Vagina (tissue), 2 donors: ENCODE measurements at regions not wholly inside any gene's neighbourhood (a gene's known extent, or its start where the extent isn't known, plus 50 kb on each side); places are given as distances from the start of the nearest gene placed in this dataset.

Experiments
- CTCF ChIP-seq, 3 experiments: fragments of 450-650 bp in 2 of 3; fragments of 200-600 bp in 1 of 3; sonication (generic) in 1 of 3; IDR thresholded peaks; one replicate each; pipeline ENCODE4 v1.5.1; 2017 to 2019; ENCODE audit warnings: antibody characterized with exemption in 3 of 3, mild to moderate bottlenecking in 2 of 3, moderate library complexity in 2 of 3
- POLR2A ChIP-seq, 2 donors: fragments of 450-650 bp; IDR thresholded peaks; one replicate each; pipeline ENCODE4 v1.6.1; 2017; ENCODE audit warnings: antibody characterized with exemption in 2 of 2, mild to moderate bottlenecking in 2 of 2, moderate library complexity in 2 of 2
- POLR2AphosphoS5 ChIP-seq, 2 donors: sonication (generic); formaldehyde crosslinking; IDR thresholded peaks; one replicate each; pipeline ENCODE4 v1.9.0; 2017; ENCODE audit warnings: antibody characterized with exemption in 2 of 2, mild to moderate bottlenecking in 2 of 2, low read depth in 1 of 2; ENCODE audit not compliant: insufficient read depth in 1 of 2

GRCh38 chrX:123093792-123094191, 90.3 kb upstream of the GRIA3 start:
- no peak for TF ChIP-seq POLR2AphosphoS5 (IDR thresholded peaks at IDR 0.05; ENCODE audit: insufficient read depth in 1 of 2, low read depth in 1 of 2)
- no peak for TF ChIP-seq CTCF (IDR thresholded peaks at IDR 0.05)
- TF ChIP-seq POLR2A (IDR thresholded peaks at IDR 0.05): no peak
